ENCODE measurements at regions not wholly inside any gene's neighbourhood (a gene's known extent, or its start where the extent isn't known, plus 50 kb on each side); places are given as distances from the start of the nearest gene placed in this dataset.

DNA sequence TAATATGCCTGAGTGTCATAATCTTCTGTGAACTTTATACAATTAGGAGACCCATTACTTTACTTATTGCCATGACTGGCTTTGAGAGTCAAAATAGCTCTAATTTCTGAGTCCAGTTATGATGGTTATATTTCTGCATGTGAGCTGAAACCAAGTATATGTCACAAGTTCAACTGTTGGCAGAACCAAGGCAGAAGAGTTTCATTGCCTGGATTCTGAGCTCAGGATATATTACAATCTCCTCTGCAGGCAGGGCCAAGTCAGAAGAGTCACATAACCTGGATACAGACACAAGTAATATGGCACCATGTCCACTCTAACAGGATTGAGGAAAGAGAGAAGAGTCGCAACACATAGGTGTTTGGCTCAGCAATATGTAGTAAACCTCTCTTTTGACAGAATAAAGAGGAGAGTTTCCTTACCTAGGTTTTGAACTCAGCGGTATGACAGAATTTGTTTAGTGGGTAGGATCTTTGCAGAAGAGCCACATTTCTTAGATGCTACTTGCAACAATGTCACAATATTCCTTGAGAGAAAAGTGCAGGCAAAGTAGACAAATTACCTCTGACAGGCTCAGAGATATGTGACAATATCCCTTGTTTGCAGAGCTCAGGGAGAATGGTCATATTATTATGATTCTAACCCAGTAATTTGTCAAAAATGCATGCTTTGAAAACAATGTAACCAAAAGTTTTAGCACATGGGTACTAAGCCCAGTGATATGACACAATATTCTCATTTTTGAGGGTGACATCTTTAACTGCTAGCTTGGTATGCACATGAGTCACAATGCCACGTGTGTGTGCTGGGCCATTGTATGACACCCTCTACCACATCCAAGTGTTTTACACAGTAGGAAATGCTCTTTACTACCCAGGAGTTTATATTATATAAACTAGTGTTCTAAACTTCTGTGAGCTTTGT, 895.3 kb upstream of the AMELY start:
- in situ Hi-C loops (cut with MboI; ENCODE audit: low sequenced_read_pairs, unreplicated experiment), result no loop called here
- DNase-seq (ENCODE audit: low spot score), result no peak
- TF ChIP-seq, protein P1, sequence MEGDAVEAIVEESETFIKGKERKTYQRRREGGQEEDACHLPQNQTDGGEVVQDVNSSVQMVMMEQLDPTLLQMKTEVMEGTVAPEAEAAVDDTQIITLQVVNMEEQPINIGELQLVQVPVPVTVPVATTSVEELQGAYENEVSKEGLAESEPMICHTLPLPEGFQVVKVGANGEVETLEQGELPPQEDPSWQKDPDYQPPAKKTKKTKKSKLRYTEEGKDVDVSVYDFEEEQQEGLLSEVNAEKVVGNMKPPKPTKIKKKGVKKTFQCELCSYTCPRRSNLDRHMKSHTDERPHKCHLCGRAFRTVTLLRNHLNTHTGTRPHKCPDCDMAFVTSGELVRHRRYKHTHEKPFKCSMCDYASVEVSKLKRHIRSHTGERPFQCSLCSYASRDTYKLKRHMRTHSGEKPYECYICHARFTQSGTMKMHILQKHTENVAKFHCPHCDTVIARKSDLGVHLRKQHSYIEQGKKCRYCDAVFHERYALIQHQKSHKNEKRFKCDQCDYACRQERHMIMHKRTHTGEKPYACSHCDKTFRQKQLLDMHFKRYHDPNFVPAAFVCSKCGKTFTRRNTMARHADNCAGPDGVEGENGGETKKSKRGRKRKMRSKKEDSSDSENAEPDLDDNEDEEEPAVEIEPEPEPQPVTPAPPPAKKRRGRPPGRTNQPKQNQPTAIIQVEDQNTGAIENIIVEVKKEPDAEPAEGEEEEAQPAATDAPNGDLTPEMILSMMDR (IDR thresholded peaks at IDR 0.05; ENCODE audit: borderline replicate concordance, control extremely low read depth, extremely low read depth, insufficient read depth, missing control alignments), result no peak

DNA sequence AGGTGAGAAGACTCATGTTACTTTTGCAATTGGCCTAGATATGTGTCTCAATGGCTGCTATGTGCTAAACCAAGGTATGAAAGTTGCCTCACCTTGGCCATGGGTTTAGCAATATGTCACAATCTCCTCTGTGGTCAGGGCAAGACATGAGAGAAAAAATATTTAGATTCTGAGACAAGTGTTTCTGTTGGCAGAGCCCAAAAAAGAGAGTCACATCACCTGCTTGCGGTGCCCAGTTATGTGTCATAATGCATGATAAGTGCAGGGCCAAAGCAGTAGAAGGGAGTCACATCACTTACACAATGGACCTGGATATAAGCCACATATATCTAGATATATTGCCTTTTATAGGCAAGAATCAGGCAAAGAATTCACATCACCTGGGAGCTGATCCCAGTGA, 894.1 kb upstream of the AMELY start:
- in situ Hi-C loops (cut with MboI; ENCODE audit: low sequenced_read_pairs, unreplicated experiment), result no loop called here
- TF ChIP-seq, protein P1 (IDR thresholded peaks at IDR 0.05; ENCODE audit: borderline replicate concordance, control extremely low read depth, extremely low read depth, insufficient read depth, missing control alignments), result no peak
- DNase-seq (ENCODE audit: low spot score), result no peak

DNA sequence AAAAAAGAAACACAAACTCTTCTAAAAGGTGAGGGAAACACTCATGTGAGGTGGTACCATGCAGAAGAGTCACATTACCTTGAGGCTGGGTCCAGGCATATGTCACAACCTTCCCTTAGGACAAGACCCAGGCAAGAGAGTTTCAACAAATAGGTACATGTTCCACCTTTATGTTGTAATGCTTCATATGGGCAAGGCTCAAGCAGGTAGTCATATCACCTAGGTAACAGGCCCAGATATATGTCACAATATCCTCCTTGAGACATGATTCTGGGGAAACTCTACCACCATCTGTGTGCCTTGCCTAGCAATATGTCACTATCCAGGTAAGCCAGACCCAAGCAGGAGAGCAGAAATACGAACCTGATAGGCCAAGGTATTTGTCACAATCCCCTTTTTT, 892.2 kb upstream of the AMELY start:
- in situ Hi-C loops (cut with MboI; ENCODE audit: low sequenced_read_pairs, unreplicated experiment), result no loop called here
- no peak for DNase-seq (ENCODE audit: low spot score)
- TF ChIP-seq, protein P1 (IDR thresholded peaks at IDR 0.05; ENCODE audit: borderline replicate concordance, control extremely low read depth, extremely low read depth, insufficient read depth, missing control alignments), result no peak

DNA sequence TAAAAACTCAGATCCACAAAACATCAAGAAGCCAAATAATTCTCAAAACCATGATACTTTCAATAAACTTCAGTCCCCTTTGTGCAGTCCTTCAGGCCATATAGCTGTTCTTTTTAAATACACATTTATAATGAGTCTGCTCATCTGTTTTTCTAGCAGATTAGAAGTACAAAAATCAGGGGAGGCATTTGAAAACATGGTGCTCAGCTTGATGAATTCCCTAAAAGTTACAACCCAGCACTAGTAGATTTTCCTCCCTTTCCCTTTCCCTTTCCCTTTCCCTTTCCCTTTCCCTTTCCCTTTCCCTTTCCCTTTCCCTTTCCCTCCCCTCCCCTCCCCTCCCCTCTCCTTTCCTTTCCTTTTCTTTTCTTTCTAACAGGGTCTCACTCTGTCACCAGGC, 884.6 kb upstream of the AMELY start:
- in situ Hi-C loops (cut with MboI; ENCODE audit: low sequenced_read_pairs, unreplicated experiment), result no loop called here

DNA sequence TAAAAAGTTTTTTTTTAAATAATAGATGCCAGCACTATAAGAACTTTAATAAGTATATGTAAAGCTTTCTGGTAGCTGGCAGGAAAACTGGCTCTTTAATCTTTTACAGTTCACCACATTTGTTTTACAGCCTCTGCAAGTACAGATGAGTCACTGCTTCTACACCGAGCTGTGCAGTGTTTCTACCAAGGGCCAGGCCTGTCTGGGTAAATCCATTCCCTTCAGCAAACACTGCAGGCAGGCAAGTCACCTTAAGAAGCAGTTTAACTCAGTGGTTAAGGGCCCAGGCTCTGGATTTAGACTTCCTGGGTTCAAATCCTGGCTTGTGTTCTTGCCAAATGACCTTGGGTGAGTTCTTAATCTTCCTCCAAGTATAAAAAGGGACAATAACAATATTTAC, 882.9 kb upstream of the AMELY start:
- DNase-seq (ENCODE audit: low spot score), result no peak
- TF ChIP-seq, protein P1 (IDR thresholded peaks at IDR 0.05; ENCODE audit: borderline replicate concordance, control extremely low read depth, extremely low read depth, insufficient read depth, missing control alignments), result no peak

More for the DNA sequence above, 884.6 kb upstream of the AMELY start:
- DNase-seq (ENCODE audit: low spot score), result no peak
- TF ChIP-seq, protein P1 (IDR thresholded peaks at IDR 0.05; ENCODE audit: borderline replicate concordance, control extremely low read depth, extremely low read depth, insufficient read depth, missing control alignments), result no peak

DNA sequence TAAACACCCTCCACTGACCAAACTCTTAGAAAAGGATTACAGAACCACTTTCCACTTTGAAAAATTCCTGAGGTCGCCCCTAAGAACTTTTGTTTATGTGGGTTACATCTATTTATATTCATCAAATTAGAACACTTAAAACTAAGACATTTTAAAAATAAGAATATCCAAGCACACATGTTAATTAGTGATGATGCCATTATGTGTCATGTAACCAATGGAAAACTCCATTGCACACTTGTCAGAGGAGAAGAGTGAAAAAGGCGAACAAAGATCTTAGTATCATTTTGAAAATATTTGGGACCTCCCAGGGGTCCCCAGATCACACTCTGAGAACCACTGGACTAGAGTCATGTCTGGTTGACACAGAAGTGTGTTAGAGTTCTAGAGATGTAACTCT, 882.4 kb upstream of the AMELY start:
- DNase-seq (ENCODE audit: low spot score), result no peak
- TF ChIP-seq, protein P1 (IDR thresholded peaks at IDR 0.05; ENCODE audit: borderline replicate concordance, control extremely low read depth, extremely low read depth, insufficient read depth, missing control alignments), result no peak
- in situ Hi-C loops (cut with MboI; ENCODE audit: low sequenced_read_pairs, unreplicated experiment), result no loop called here

More for the DNA sequence above, 882.9 kb upstream of the AMELY start:
- in situ Hi-C loops (cut with MboI; ENCODE audit: low sequenced_read_pairs, unreplicated experiment), result no loop called here

Measured in GM13976 (cell line).